ENCODE measurements at regions not wholly inside any gene's neighbourhood (a gene's known extent, or its start where the extent isn't known, plus 50 kb on each side); places are given as distances from the start of the nearest gene placed in this dataset.

DNA sequence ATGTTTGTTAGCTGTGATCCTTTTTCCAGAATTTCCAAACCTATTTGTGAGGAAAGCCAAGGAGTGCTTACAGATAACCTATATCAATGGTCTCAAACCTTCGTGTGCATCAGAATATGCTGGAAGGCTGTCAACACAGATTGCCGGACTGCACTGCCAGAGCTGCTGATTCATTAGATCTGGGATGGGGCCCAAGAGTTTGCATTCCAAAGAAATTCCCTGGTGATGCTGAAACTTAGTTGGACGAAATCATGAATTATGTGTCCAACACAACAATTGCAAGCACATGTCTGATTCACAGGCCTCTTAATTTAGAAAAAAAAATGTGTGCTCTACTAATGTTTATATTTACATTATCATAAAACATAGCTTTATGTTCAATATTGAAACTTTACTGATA, 544.0 kb upstream of the AMOT start:
- TF ChIP-seq YY1 (IDR thresholded peaks at IDR 0.05; ENCODE audit: insufficient read depth, insufficient read length) (no peak), ZNF274 (IDR thresholded peaks at IDR 0.05; ENCODE audit: low read depth, low read length) (no peak)
